CD4-positive, alpha-beta T cell (primary cell): ENCODE measurements at regions not wholly inside any gene's neighbourhood (a gene's known extent, or its start where the extent isn't known, plus 50 kb on each side); places are given as distances from the start of the nearest gene placed in this dataset.

Experiments used
- ATAC-seq: fragments of 200-7000 bp; cut with Tn5 transposase; one replicate; pipeline ENCODE4 v1.10.0; 2022; ENCODE audit warnings: mild to moderate bottlenecking; ENCODE audit not compliant: poor library complexity
- CTCF ChIA-PET: fragments of 350-600 bp; sonication (Branson Sonifier 250); formaldehyde crosslinking; loops from one replicate; lab custom pipeline; 2021; ENCODE audit warnings: antibody characterized with exemption, inconsistent platforms; lab: Charles Lee
- POLR2A ChIA-PET: fragments of 350-600 bp; sonication (Branson Sonifier 250); formaldehyde crosslinking; loops from one replicate; lab custom pipeline; 2021; ENCODE audit warnings: antibody characterized with exemption, inconsistent platforms; lab: Charles Lee
- DNase-seq, 14 experiments: peaks; one replicate each; pipeline ENCODE4 v3.0.0-alpha.2; 2013 to 2020; ENCODE audit warnings: mixed read lengths in 2 of 14
- H3K27ac ChIP-seq, 2 donors: one replicate each; pipeline versions ENCODE4 v1.5.1 to v1.7.0; 2013; ENCODE audit warnings: low read length in 2 of 2, low read depth in 1 of 2, mild to moderate bottlenecking in 1 of 2
- H3K27me3 ChIP-seq, 2 experiments: 1 replicate in 1 of 2; 2 replicates in 1 of 2; pipeline versions ENCODE4 v1.6.1 to v1.7.0; 2013; ENCODE audit warnings: low read length in 2 of 2, control low read depth in 1 of 2, mild to moderate bottlenecking in 1 of 2, moderate library complexity in 1 of 2; ENCODE audit not compliant: insufficient read depth in 2 of 2, control insufficient read depth in 1 of 2
- H3K36me3 ChIP-seq: one replicate; pipeline ENCODE4 v1.6.1; 2013; ENCODE audit warnings: low read length, control low read depth; ENCODE audit not compliant: insufficient read depth
- H3K4me1 ChIP-seq: one replicate; pipeline ENCODE4 v1.6.1; 2013; ENCODE audit warnings: low read length, control low read depth; ENCODE audit not compliant: insufficient read depth
- H3K4me3 ChIP-seq: one replicate; pipeline ENCODE4 v1.5.1; 2013; ENCODE audit warnings: mild to moderate bottlenecking, low read length, moderate library complexity
- H3K9me3 ChIP-seq, 2 experiments: 1 replicate in 1 of 2; 2 replicates in 1 of 2; pipeline versions ENCODE4 v1.6.1 to v1.7.0; 2013; ENCODE audit warnings: low read length in 2 of 2, mild to moderate bottlenecking in 2 of 2, control low read depth in 1 of 2, moderate library complexity in 1 of 2; ENCODE audit not compliant: control insufficient read depth in 1 of 2, insufficient read depth in 1 of 2
- H3K27ac Mint-ChIP-seq: one replicate; pipeline ENCODE4 v1.8.0; 2020; ENCODE audit warnings: mixed read lengths
- H3K27me3 Mint-ChIP-seq: one replicate; pipeline ENCODE4 v1.8.0; 2021; ENCODE audit warnings: mixed read lengths
- H3K36me3 Mint-ChIP-seq: one replicate; pipeline ENCODE4 v1.8.0; 2021; ENCODE audit warnings: low read depth, mixed read lengths
- H3K4me1 Mint-ChIP-seq: one replicate; pipeline ENCODE4 v1.8.0; 2021; ENCODE audit warnings: low read depth, mixed read lengths
- H3K4me3 Mint-ChIP-seq: one replicate; pipeline ENCODE4 v1.8.0; 2020; ENCODE audit warnings: mild to moderate bottlenecking, mixed read lengths
- H3K9me3 Mint-ChIP-seq: one replicate; pipeline ENCODE4 v1.8.0; 2020; ENCODE audit warnings: mixed read lengths
- CTCF ChIP-seq: fragments of 200-600 bp; IDR thresholded peaks from one replicate; pipeline ENCODE4 v1.8.0; 2022; ENCODE audit warnings: antibody characterized with exemption, mild to moderate bottlenecking
- intact Hi-C, 2 experiments: fragments of 100-400 bp; cut with DNase I in 1 of 2; cut with micrococcal nuclease in 1 of 2; formaldehyde crosslinking; loops; one replicate each; pipeline versions ENCODE4 v1.15.1 to v1.9.0; 2023 to 2025; cut with DNase I, micrococcal nuclease

- Mint-ChIP-seq H3K9me3 (peaks cover 3% of the 10 kb centered on the region), H3K27me3 (no peaks in the 10 kb centered on the region), H3K36me3 (no peaks in the 10 kb centered on the region), H3K4me3 (no peak overlapping the region), H3K27ac (no peak overlapping the region), H3K4me1 (no peaks in the 10 kb centered on the region)
- ChIA-PET POLR2A (no interaction called here), CTCF (no interaction called here)
- ATAC-seq: no peak
- Histone ChIP-seq H3K36me3 (no peaks in the 10 kb centered on the region), H3K4me3 (no peak overlapping the region), H3K9me3 (no peaks in the 10 kb centered on the region), H3K27me3 (no peaks in the 10 kb centered on the region), H3K4me1 (no peaks in the 10 kb centered on the region), H3K27ac (no peak overlapping the region)
- DNase-seq: no peak
- intact Hi-C loops: no loop called here
- no peak for TF ChIP-seq CTCF
These were observed 438.4 kb upstream of the CHORDC1 start for GRCh38 chr11:90661233-90661632.

GRCh38 chr11:90656171-90656570 is 433.3 kb upstream of the CHORDC1 start:
- Histone ChIP-seq H3K27ac (no peak overlapping the region), H3K27me3 (no peaks in the 10 kb centered on the region), H3K9me3 (no peaks in the 10 kb centered on the region), H3K4me3 (no peak overlapping the region), H3K36me3 (no peaks in the 10 kb centered on the region), H3K4me1 (no peaks in the 10 kb centered on the region)
- no peak for TF ChIP-seq CTCF
- POLR2A ChIA-PET: no interaction called here
- Mint-ChIP-seq H3K36me3 (no peaks in the 10 kb centered on the region), H3K27ac (no peak overlapping the region), H3K4me3 (no peak overlapping the region), H3K27me3 (no peaks in the 10 kb centered on the region), H3K9me3 (peaks cover 3% of the 10 kb centered on the region), H3K4me1 (no peaks in the 10 kb centered on the region)
- CTCF ChIA-PET: no interaction called here
- intact Hi-C loops: no loop called here
- no peak for ATAC-seq
- no peak for DNase-seq

GRCh38 chr11:90650153-90650552 is 427.3 kb upstream of the CHORDC1 start:
- no peaks in the 10 kb centered on the region for H3K36me3 Mint-ChIP-seq

More at GRCh38 chr11:90650153-90650552, 427.3 kb upstream of the CHORDC1 start:
- H3K27ac Mint-ChIP-seq: no peak overlapping the region
- intact Hi-C loops: no loop called here
- no peaks in the 10 kb centered on the region for H3K27me3 Mint-ChIP-seq
- Histone ChIP-seq H3K9me3 (no peaks in the 10 kb centered on the region), H3K4me3 (no peak overlapping the region), H3K4me1 (no peaks in the 10 kb centered on the region), H3K27ac (no peak overlapping the region), H3K36me3 (no peaks in the 10 kb centered on the region), H3K27me3 (no peaks in the 10 kb centered on the region)
- DNase-seq (no peak), ATAC-seq (no peak)
- H3K9me3 Mint-ChIP-seq: peaks cover 13% of the 10 kb centered on the region
- CTCF ChIA-PET: no interaction called here
- TF ChIP-seq CTCF: no peak
- POLR2A ChIA-PET: no interaction called here
- H3K4me1 Mint-ChIP-seq: no peaks in the 10 kb centered on the region
- no peak overlapping the region for H3K4me3 Mint-ChIP-seq
